AG09309 (cell line): ENCODE measurements at regions not wholly inside any gene's neighbourhood (a gene's known extent, or its start where the extent isn't known, plus 50 kb on each side); places are given as distances from the start of the nearest gene placed in this dataset.

Experiments used
- DNase-seq: peaks from one replicate; pipeline ENCODE4 v3.0.0-alpha.2; 2010; ENCODE audit warnings: low read depth
- H3K4me3 ChIP-seq: 2 replicates; pipeline ENCODE4 v1.5.1; 2011; ENCODE audit warnings: mild to moderate bottlenecking, low read depth, low read length, moderate library complexity; ENCODE audit not compliant: control insufficient read depth
- CTCF ChIP-seq: IDR thresholded peaks from 2 replicates; pipeline ENCODE4 v1.5.1; 2011; ENCODE audit warnings: mild to moderate bottlenecking, low read depth, low read length, inconsistent platforms; ENCODE audit not compliant: insufficient read depth, control insufficient read depth; ENCODE audit errors: missing control alignments

- H3K4me3 ChIP-seq, result no peak overlapping the region
- no peak for DNase-seq
- no peak for TF ChIP-seq CTCF
Measured at GRCh38 chr1:199736646-199737045, 290.9 kb upstream of the NR5A2 start.

DNA sequence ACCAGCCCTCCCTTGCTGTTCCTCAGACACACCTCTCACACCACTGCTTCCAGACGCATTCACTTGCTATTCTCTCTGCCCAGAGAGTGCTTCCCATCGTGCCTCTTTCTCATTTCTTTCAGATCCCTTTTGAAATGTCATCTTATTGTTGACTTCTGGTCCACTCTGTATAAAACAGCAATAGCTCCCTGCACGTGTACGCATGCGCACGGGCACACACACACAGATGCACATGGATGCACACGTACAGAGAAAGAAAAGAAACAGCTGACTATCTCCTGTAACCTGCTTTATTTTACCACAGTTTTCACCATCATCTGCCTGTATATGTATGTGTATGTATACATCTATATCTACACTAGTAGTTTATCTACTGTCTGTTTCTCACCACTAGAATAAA is 285.9 kb upstream of the NR5A2 start:
- no peak overlapping the region for H3K4me3 ChIP-seq
- TF ChIP-seq CTCF, result no peak
- no peak for DNase-seq

DNA sequence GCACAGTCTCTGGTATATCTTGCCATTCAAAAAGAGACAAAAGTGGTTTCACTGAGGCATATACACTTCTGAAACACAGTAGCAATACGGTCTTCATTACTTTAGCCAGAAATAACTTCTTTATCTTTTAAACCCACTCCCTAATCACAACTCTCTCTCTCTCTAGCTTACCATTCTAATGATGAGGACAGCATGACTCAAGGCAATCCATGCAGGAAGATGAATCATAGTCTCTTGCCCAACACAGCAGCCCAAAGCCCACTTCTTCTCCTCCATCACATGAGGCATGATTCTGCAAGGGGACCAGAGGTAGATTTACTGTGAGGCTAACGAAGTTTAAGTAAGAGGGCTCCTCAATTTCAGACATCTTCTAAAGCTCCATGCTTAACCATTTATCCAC is 285.0 kb upstream of the NR5A2 start:
- peak; percentile 71 for DNase-seq

GRCh38 chr1:199743227-199743626 is 284.3 kb upstream of the NR5A2 start:
- H3K4me3 ChIP-seq, result no peak overlapping the region
- TF ChIP-seq CTCF, result no peak
- DNase-seq, result no peak

More for the DNA sequence above, 285.0 kb upstream of the NR5A2 start:
- no peak for TF ChIP-seq CTCF
- H3K4me3 ChIP-seq, result no peak overlapping the region

DNA sequence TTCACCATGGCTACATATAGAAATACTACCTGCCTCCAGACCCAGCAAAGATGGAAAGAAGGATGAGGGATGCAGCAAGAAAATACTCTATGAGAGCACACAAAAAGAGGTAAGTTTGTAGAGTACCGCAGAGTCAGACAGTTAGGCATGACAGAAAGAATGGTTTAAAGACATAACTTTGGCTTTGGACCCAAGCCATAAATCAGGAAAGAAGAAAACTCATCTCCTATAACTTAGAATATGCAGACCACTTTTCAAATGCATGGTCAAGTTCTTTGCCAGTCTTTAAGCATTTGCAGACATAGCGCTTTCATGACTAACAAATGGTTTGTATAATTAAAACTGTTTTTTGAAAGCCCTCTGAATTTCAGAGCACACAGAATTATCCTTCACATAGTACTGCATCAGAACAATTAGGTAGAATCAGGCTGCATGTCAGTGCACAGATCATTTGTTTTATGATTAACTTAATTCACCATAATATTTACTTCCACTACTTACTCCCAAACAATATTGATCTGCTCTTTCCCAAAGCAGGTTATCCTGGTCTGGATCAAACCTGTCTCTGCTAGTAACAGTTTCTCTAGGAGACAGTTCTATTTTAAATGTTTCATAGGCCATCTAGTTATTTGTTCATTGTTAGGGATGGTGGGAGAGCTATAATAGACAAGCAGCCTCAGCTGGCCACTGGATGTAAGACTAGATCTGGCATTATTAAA is 280.7 kb upstream of the NR5A2 start:
- DNase-seq, result no peak
- no peak for TF ChIP-seq CTCF
- H3K4me3 ChIP-seq, result no peak overlapping the region

GRCh38 chr1:199747984-199748383 is 279.5 kb upstream of the NR5A2 start:
- no peak for TF ChIP-seq CTCF
- no peak overlapping the region for H3K4me3 ChIP-seq
- no peak for DNase-seq
